NCI-H2107 treated with DMSO at 0.1 percent for 48 hours (cell line): ENCODE measurements at regions not wholly inside any gene's neighbourhood (a gene's known extent, or its start where the extent isn't known, plus 50 kb on each side); places are given as distances from the start of the nearest gene placed in this dataset.

Experiments
- DNase-seq: peaks from one replicate; lab custom pipeline; 2025; ENCODE audit not compliant: unreplicated experiment; lab: John Stamatoyannopoulos, UW

- DNase-seq = no peak
Observed at GRCh38 chr12:30041096-30041495, 257.4 kb upstream of the TMTC1 start.

GRCh38 chr12:30030693-30031374 is 247.1 kb upstream of the TMTC1 start:
- no peak for DNase-seq

GRCh38 chr12:30026621-30027234 is 243.0 kb upstream of the TMTC1 start:
- DNase-seq = no peak

GRCh38 chr12:30025317-30025716 is 241.6 kb upstream of the TMTC1 start:
- DNase-seq = no peak

- no peak for DNase-seq
Observed at GRCh38 chr12:30023186-30023585, 239.4 kb upstream of the TMTC1 start.

GRCh38 chr12:30021051-30021833 is 237.5 kb upstream of the TMTC1 start:
- no peak for DNase-seq

- DNase-seq = no peak
Observed at GRCh38 chr12:30019366-30020140, 235.8 kb upstream of the TMTC1 start.

GRCh38 chr12:30016540-30017055 is 232.9 kb upstream of the TMTC1 start:
- DNase-seq = no peak

GRCh38 chr12:30015631-30016337 is 232.0 kb upstream of the TMTC1 start:
- DNase-seq = no peak

- no peak for DNase-seq
Observed at GRCh38 chr12:30014991-30015390, 231.2 kb upstream of the TMTC1 start.

GRCh38 chr12:30012816-30013450 is 229.2 kb upstream of the TMTC1 start:
- no peak for DNase-seq

- DNase-seq = no peak
Observed at GRCh38 chr12:30010071-30011052, 226.6 kb upstream of the TMTC1 start.

GRCh38 chr12:30006021-30006420 is 222.3 kb upstream of the TMTC1 start:
- no peak for DNase-seq

- no peak for DNase-seq
Observed at GRCh38 chr12:30003321-30003720, 219.6 kb upstream of the TMTC1 start.

- DNase-seq = no peak
Observed at GRCh38 chr12:30002677-30003076, 218.9 kb upstream of the TMTC1 start.

- DNase-seq = no peak
Observed at GRCh38 chr12:30000401-30000800, 216.7 kb upstream of the TMTC1 start.

GRCh38 chr12:29996993-29997392 is 213.3 kb upstream of the TMTC1 start:
- no peak for DNase-seq

- no peak for DNase-seq
Observed at GRCh38 chr12:29992366-29992765, 208.6 kb upstream of the TMTC1 start.

GRCh38 chr12:29991924-29992323 is 208.2 kb upstream of the TMTC1 start:
- no peak for DNase-seq
